Ureter (tissue), 1 donor: ENCODE measurements at regions not wholly inside any gene's neighbourhood (a gene's known extent, or its start where the extent isn't known, plus 50 kb on each side); places are given as distances from the start of the nearest gene placed in this dataset.
"Not testable (repeated sequence)": the region's sequence is repeated elsewhere in the genome, so short reads cannot be mapped to it uniquely, and the experiment has no call there.

Source experiments
- DNase-seq: peaks from one replicate; pipeline ENCODE4 v3.0.0-alpha.2; 2020; ENCODE audit warnings: low spot score
- donor health status: DM: yes; HTN: yes; CAD: no.

- DNase-seq = no peak
Observed at GRCh38 chr11:97557399-97557798, 1167.6 kb downstream of the JRKL start.

DNA sequence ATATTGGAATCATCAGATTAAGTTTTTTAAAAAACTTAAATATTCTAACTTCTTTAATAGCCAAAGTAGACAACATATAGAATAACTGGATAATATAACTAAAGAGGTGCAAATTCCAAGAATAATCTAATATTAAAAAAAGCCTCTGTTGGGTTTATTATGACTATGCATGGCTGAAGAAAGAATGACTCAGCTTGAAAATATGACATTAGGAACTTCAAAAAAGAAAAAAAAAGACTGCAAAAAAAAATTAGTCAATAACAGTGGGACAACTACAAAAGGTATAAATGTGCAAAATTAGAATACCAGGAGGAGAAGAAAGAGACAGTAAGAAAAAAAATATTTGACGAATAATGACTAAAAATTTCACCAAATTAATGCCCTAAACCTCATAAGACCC lies 1178.0 kb downstream of the JRKL start:
- no peak for DNase-seq

DNA sequence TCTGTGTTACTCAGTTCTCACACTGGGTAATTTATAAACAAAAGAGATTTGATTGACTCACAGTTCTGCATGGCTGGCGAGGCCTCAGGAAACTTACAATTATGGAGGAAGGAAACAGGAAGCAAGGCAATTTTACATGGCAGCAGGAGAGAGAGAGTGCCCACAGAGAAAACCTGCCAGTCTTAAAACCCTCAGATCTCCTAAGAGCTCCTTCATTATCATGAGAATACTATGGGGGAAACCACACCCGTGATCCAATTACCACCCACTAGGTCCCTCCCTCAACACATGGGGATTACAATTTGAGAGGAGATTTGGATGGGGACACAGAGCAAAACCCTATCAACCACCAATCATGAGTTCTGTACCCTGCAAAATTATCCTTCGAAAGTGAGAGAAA lies 1180.8 kb downstream of the JRKL start:
- no peak for DNase-seq

DNA sequence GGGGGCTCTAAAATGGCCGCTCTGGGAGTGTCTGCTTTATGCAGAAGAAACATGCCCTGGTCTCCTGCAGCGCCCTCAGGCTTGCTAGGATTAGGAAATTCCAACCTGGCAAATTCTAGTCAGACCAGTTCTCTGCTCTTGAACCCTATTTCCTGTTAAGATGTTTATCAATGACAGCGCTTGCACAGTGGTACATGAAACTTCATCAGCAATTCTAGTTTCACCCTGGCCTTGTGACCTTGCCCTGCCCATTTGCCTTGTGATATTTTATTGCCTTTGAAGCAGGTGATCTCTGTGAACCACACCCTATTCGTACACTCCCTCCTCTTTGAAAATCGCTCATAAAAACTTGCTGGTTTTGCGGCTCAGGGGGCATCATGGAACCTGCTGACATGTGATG lies 1184.0 kb downstream of the JRKL start:
- DNase-seq = not testable (repeated sequence)

GRCh38 chr11:97574976-97575665 lies 1185.3 kb downstream of the JRKL start:
- DNase-seq = no peak

DNA sequence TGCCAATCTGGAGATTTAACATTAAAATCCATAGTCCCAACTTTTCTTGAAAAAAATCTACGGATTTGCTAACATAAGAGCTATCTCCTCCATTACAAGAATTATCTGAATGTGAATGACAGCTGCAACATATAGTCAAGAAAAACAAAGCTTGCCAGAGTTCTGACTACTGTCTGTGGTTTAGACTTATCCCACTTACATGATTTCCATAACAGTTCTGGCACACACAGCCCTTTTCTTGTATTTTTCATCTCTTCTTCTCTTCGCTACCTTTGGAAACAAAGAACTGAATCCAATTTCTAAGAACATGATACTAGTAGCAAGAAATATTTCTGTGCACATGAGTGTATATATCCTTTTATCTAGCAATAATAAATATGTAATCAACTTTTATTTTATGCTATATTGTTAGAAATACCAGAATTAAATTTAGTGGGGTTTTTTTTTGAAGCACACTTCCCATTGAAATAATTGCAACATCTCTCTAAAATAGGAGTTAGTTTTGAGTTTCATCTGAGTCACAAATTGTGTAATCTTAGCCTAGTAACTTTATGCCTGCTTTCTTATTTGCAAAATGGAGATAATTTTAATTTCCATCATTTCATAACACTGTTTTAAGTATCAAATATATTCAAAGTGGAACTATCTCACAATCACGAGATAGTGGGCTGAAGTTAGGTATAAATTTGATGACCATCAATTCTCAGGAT lies 1217.6 kb downstream of the JRKL start:
- DNase-seq = no peak

DNA sequence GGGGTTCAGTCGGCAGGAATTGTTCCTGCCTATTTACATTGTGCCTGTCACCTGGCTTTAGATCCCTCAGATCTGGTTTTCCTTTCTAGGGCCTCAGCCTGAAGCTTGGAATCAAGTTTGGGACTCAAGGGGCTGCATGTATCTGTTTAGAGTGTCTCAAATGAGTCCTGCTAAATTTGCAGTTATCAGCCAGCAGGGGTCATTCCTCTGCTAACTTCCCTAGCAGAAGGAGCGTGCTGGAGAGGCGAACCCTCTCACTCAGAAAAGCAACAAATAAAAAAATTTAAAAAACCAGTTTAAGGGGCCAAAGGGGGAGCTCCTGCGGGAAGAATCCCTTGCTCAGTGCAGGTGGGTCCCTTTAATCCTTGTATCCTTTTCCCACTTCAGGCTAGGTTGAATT lies 1220.2 kb downstream of the JRKL start:
- no peak for DNase-seq

DNA sequence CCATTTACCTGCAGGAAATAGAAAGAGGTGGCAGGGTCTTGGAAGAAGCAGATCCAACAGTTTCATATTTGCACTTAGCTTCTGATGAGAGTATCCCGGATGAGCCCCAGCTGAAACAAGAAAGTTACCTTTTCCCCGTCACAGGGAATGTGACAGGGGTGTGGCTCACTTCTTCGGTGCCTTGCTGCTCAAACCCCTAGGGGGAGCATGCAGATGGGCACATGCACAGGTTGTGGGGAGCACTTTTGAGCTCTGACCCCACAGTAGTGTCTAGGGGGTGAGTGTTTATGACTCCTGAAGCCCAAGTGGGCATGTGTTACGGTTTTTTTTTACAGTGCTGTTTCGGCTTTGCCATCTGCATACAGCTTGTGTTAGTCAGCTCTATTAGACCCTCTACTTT lies 1221.0 kb downstream of the JRKL start:
- no peak for DNase-seq

- DNase-seq = no peak
Observed at GRCh38 chr11:97611345-97611744, 1221.5 kb downstream of the JRKL start.

GRCh38 chr11:97614606-97615005 lies 1224.8 kb downstream of the JRKL start:
- DNase-seq = no peak

- no peak for DNase-seq
Observed at GRCh38 chr11:97615546-97615945, 1225.7 kb downstream of the JRKL start.

- DNase-seq = no peak
Observed at GRCh38 chr11:97617031-97617430, 1227.2 kb downstream of the JRKL start.

DNA sequence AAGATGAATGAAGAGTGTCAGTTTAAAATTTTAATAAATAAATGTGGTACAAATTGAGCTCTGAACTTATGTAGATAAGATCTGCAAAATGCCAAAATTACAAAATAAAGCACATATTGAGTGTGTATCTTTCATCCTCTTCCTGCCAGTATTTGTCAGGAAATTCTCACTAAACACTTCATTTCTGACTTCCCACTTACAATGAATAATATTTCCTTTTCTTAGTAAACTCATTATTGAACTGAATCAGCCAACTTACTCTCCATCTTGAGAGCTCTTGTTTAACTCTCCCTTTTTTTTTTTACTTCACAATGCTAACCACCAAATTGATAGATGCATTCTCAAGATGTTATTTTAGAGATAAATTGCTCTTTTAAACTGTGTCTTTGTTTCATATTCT lies 1230.2 kb downstream of the JRKL start:
- DNase-seq = no peak

- DNase-seq = no peak
Observed at GRCh38 chr11:97621282-97621681, 1231.5 kb downstream of the JRKL start.

DNA sequence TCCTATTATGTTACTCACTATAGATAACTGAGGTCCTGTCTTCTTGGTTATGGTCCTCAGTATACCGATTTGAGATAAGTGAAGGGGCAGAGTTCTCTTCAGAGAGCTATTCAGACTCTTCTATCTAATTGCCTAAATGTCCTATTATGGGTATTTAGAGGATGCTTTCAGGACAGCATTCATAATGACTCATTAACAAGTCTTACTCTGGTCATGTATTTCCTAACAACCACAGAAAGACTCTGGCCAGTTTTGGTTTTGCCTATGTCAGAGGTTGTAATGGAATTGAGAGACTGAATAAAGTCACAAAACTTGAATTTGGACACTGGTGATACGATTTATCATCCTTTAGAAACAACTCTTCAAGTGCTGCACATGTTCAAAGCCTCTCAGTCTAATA lies 1233.0 kb downstream of the JRKL start:
- DNase-seq = no peak

GRCh38 chr11:97636741-97637140 lies 1246.9 kb downstream of the JRKL start:
- DNase-seq = not testable (repeated sequence)

GRCh38 chr11:97637701-97638100 lies 1247.9 kb downstream of the JRKL start:
- no peak for DNase-seq

DNA sequence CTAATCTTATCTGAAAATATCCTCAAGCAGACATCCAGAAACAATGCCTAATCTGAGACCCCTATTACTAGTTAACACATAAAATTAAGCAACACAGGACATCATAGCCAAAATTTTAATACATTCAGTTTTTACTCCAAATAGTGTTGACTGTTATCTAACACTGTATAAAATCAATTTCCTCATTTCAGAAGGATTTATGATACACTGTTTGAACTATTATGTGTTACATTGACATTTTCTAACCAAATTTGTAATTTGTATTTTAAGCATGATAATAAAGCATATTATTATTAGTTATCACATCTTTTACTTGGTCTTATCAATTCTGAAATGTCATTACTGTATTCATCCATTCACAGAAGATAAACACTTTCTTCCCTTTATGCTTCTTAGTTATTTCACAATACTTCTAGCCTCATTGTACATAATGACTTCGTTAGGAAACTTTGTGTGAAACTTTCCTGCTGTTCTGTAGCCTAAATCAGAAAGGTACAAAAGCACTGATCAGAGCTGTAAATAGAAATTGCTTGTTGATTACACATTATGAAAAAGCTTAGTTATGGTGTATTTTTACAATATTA lies 1248.9 kb downstream of the JRKL start:
- no peak for DNase-seq

- DNase-seq = no peak
Observed at GRCh38 chr11:97641988-97642387, 1252.2 kb downstream of the JRKL start.

DNA sequence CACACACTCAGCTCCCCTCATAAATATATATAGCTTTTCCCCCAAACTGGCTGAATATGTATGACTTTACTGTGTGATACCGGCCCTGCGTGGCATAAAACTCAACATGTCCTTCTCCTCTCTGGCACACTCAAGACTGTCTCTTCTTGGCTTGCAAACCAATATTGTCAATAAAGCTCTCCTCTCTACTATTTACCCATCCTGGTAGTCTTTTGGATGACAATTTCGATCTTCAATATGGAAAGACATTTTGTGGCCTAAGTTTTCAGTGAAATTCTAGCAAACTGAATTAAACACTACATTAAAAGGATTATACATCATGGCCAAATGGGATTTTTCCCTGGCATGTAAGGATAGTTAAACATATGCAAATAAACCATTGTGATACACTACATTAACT lies 1255.9 kb downstream of the JRKL start:
- DNase-seq = no peak

DNA sequence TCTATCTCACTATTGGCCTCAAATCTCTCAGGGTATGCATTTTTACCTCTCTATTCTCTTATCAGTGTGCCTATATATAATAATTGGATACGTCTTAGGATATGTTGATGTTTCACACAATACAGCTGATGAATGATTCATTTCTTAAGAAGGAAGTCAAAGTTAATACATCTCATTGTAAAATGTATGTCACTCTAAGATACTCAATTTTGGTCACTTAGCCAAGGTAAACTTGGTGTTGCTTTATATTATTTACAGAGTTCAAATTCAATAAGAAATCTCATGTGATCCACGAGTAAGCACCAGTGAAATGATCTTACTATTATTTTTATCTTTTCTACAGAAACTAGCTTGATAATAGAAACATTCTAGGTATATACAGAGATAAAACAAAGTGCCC lies 1266.5 kb downstream of the JRKL start:
- DNase-seq = no peak

DNA sequence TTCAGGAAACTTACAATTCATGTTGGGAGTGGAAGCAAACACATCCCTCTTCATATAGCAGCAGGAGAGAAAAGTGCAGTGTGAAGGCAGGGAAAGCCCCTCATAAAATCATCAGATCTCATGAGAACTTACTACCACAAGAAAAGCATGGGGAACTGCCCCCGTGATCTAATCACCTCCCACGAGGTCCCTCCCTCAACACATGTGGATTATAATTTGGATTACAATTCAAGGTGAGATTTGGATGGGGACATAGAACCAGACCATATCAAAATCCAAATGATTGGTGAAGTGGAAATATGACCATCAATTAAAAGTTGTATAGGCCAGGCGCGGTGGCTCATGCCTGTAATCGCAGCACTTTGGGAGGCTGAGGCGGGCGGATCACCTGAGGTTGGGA lies 1268.0 kb downstream of the JRKL start:
- no peak for DNase-seq

DNA sequence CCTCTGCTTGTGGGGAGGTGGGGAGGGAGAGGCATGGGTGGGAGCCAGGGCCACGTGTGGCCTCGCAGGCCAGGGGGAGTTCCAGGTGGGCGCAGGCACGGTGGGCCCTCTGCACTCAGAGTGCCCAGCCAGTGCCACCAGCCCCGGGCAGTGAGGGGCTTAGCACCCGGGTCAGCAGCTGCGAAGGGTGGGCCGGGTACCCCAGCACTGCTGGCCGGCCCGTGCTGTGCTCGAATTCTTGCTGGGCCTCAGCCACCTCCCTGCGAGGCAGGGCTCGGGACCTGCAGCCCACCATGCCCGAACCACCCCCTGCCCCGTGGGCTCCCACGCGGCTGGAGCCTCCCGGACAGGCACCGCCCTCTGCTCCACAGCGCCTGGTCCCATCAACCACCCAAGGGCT lies 1277.2 kb downstream of the JRKL start:
- no peak for DNase-seq
